H1 (cell line): ENCODE measurements at regions not wholly inside any gene's neighbourhood (a gene's known extent, or its start where the extent isn't known, plus 50 kb on each side); places are given as distances from the start of the nearest gene placed in this dataset.

Experiments
- CHD7 ChIP-seq: fragments of 300-600 bp; sonication (generic); IDR thresholded peaks from 2 replicates; pipeline ENCODE4 v1.7.1; 2012; ENCODE audit warnings: low read length, moderate library complexity, mild to moderate bottlenecking, inconsistent platforms; ENCODE audit not compliant: insufficient replicate concordance
- EP300 ChIP-seq, 2 experiments: IDR thresholded peaks; 1 replicate in 1 of 2; 2 replicates in 1 of 2; pipeline ENCODE4 v1.6.1; 2011 to 2012; ENCODE audit warnings: low read depth in 2 of 2, low read length in 2 of 2, mild to moderate bottlenecking in 2 of 2, borderline replicate concordance in 1 of 2, inconsistent platforms in 1 of 2, moderate library complexity in 1 of 2
- JUND ChIP-seq: IDR thresholded peaks from 2 replicates; pipeline ENCODE4 v1.6.1; 2011; ENCODE audit warnings: mild to moderate bottlenecking, improper control_type of control experiment, low read length
- NRF1 ChIP-seq: IDR thresholded peaks from 2 replicates; pipeline ENCODE4 v1.6.1; 2011; ENCODE audit warnings: mild to moderate bottlenecking, low read depth, low read length, improper control_type of control experiment
- POU5F1 ChIP-seq: IDR thresholded peaks from 2 replicates; pipeline ENCODE4 v1.6.1; 2011; ENCODE audit warnings: low read depth, mild to moderate bottlenecking, low read length, moderate library complexity
- RAD21 ChIP-seq, 2 experiments: IDR thresholded peaks in 1 of 2; conservative IDR thresholded peaks in 1 of 2; 2 replicates each; pipeline ENCODE4 v1.6.1; 2011; ENCODE audit warnings: low read depth in 2 of 2, low read length in 2 of 2, improper control_type of control experiment in 1 of 2, inconsistent platforms in 1 of 2, mild to moderate bottlenecking in 1 of 2, moderate library complexity in 1 of 2
- RXRA ChIP-seq: IDR thresholded peaks from 2 replicates; pipeline ENCODE4 v1.6.1; 2011; ENCODE audit warnings: low read depth, mild to moderate bottlenecking, low read length, moderate library complexity; ENCODE audit not compliant: insufficient read depth
- SP2 ChIP-seq: IDR thresholded peaks from 2 replicates; pipeline ENCODE4 v1.6.1; 2012; ENCODE audit warnings: mild to moderate bottlenecking, low read length, inconsistent platforms
- ZNF274 ChIP-seq: IDR thresholded peaks from 2 replicates; pipeline ENCODE4 v1.7.0; 2012; ENCODE audit warnings: low read length, borderline replicate concordance; ENCODE audit errors: extremely low read depth

- TF ChIP-seq CHD7, result no peak
- TF ChIP-seq RAD21 (IDR thresholded peaks at IDR 0.05 in 1 of 2, conservative IDR thresholded peaks at IDR 0.05 in 1 of 2; ENCODE audit: low read depth in 2 of 2, low read length in 2 of 2), result no peak
- no peak for TF ChIP-seq EP300 (IDR thresholded peaks at IDR 0.05; ENCODE audit: borderline replicate concordance in 1 of 2, low read depth in 2 of 2, low read length in 2 of 2)
- no peak for TF ChIP-seq NRF1
- TF ChIP-seq POU5F1, result no peak
- TF ChIP-seq RXRA, result no peak
- TF ChIP-seq SP2, result no peak
- no peak for TF ChIP-seq JUND
- TF ChIP-seq ZNF274, result no peak
Observed at GRCh38 chr16:85288869-85289660, 176.8 kb upstream of the CIBAR2 start (continued).
